ENCODE measurements at regions not wholly inside any gene's neighbourhood (a gene's known extent, or its start where the extent isn't known, plus 50 kb on each side); places are given as distances from the start of the nearest gene placed in this dataset.

GRCh38 chr2:59566739-59567138 is 986.7 kb downstream of the BCL11A start:
- TF ChIP-seq CTCF (IDR thresholded peaks at IDR 0.05) = no peak
- TF ChIP-seq POLR2A (IDR thresholded peaks at IDR 0.05) = no peak
